ENCODE measurements at regions not wholly inside any gene's neighbourhood (a gene's known extent, or its start where the extent isn't known, plus 50 kb on each side); places are given as distances from the start of the nearest gene placed in this dataset.

DNA sequence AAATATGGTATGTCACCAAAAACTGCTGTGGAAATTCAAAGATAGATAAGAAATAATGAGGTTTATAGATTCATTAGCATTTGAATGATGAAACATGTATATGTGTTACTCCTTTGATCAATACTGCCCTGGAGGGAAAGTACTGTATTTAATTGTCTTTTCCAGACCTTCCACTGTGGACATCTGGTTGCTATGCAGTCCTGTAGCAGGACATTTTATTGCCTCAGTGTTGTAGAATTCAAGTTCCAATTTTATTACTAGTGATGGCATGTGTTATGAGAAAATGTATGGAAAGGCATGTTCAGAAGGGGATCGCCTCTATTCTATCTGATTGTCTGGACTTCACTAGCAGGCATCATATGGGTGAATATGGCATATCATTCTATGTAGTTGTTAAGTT, 391.0 kb downstream of the TFAP2B start:
- TF ChIP-seq, protein P1, sequence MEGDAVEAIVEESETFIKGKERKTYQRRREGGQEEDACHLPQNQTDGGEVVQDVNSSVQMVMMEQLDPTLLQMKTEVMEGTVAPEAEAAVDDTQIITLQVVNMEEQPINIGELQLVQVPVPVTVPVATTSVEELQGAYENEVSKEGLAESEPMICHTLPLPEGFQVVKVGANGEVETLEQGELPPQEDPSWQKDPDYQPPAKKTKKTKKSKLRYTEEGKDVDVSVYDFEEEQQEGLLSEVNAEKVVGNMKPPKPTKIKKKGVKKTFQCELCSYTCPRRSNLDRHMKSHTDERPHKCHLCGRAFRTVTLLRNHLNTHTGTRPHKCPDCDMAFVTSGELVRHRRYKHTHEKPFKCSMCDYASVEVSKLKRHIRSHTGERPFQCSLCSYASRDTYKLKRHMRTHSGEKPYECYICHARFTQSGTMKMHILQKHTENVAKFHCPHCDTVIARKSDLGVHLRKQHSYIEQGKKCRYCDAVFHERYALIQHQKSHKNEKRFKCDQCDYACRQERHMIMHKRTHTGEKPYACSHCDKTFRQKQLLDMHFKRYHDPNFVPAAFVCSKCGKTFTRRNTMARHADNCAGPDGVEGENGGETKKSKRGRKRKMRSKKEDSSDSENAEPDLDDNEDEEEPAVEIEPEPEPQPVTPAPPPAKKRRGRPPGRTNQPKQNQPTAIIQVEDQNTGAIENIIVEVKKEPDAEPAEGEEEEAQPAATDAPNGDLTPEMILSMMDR (IDR thresholded peaks at IDR 0.05; ENCODE audit: insufficient read depth, low read depth, low read length) = no peak
- TF ChIP-seq EZH2 (IDR thresholded peaks at IDR 0.05; ENCODE audit: insufficient read depth, low read length) = no peak
